GM12878 (cell line): ENCODE measurements at regions not wholly inside any gene's neighbourhood (a gene's known extent, or its start where the extent isn't known, plus 50 kb on each side); places are given as distances from the start of the nearest gene placed in this dataset.

Experiments
- ATAC-seq: fragments of 200-7000 bp; cut with Tn5 transposase; 3 replicates; pipeline ENCODE4 v1.9.1; 2020; ENCODE audit warnings: mild to moderate bottlenecking, moderate library complexity
- BruUV-seq: library from RNA; stranded (reverse); fragments of 400-500 nt; replicated peaks from 2 replicates; lab custom pipeline; 2021; lab: Mats Ljungman, UMichigan
- CTCF ChIA-PET: fragments of 300-600 bp; sonication (Branson Sonifier 250); formaldehyde crosslinking; extraction: SDS; loops from one replicate; lab custom pipeline; 2021; ENCODE audit warnings: inconsistent platforms; lab: Yijun Ruan, JAX
- POLR2A ChIA-PET: fragments of 350-600 bp; formaldehyde crosslinking; extraction: SDS; loops from one replicate; lab custom pipeline; 2021; ENCODE audit warnings: inconsistent platforms; lab: Charles Lee
- RAD21 ChIA-PET: fragments of 300-600 bp; sonication (Branson Sonifier 250); formaldehyde crosslinking; loops from one replicate; lab custom pipeline; 2023; ENCODE audit warnings: antibody characterized with exemption; ENCODE audit not compliant: unreplicated experiment; lab: Charles Lee
- SMC1A ChIA-PET: fragments of 300-600 bp; sonication (Branson Sonifier 250); formaldehyde crosslinking; loops from one replicate; lab custom pipeline; 2023; ENCODE audit not compliant: unreplicated experiment, uncharacterized antibody; lab: Charles Lee
- DNase-seq: peaks from one replicate; pipeline ENCODE4 v3.0.0-alpha.2; 2011; ENCODE audit warnings: low read depth, low spot score
- FAIRE-seq: peaks from 3 replicates; lab custom pipeline; 2011; peaks lifted over from hg19 to GRCh38; lab: Jason Lieb, UNC
- H2AFZ ChIP-seq: 2 replicates; pipeline ENCODE4 v1.6.0; 2011; ENCODE audit warnings: low read depth, low read length, control low read depth; ENCODE audit not compliant: control insufficient read depth
- H3K27ac ChIP-seq: 2 replicates; pipeline ENCODE4 v1.5.1; 2011; ENCODE audit warnings: control low read depth; ENCODE audit not compliant: control insufficient read depth, insufficient read depth
- H3K27me3 ChIP-seq, 2 experiments: replicated peaks in 1 of 2; 2 replicates each; pipeline versions ENCODE4 v1.6.0 to v1.6.1; 2011; ENCODE audit warnings: low read length in 1 of 2; ENCODE audit not compliant: control insufficient read depth in 2 of 2, insufficient read depth in 2 of 2
- H3K36me3 ChIP-seq, 2 experiments: 2 replicates each; pipeline ENCODE4 v1.5.1; 2011; ENCODE audit warnings: low read length in 1 of 2; ENCODE audit not compliant: control insufficient read depth in 2 of 2, insufficient read depth in 2 of 2
- H3K4me1 ChIP-seq: 2 replicates; pipeline ENCODE4 v1.6.1; 2011; ENCODE audit warnings: mild to moderate bottlenecking, low read length, moderate library complexity, mixed read lengths; ENCODE audit not compliant: control insufficient read depth, insufficient read depth
- H3K4me2 ChIP-seq: 2 replicates; pipeline ENCODE4 v1.6.0; 2011; ENCODE audit warnings: control low read depth; ENCODE audit not compliant: control insufficient read depth, insufficient read depth
- H3K4me3 ChIP-seq: fragments of 200-600 bp; sonication (generic); 2 replicates; pipeline ENCODE4 v1.5.1; 2016
- H3K79me2 ChIP-seq: 2 replicates; pipeline ENCODE4 v1.6.0; 2011; ENCODE audit warnings: low read length; ENCODE audit not compliant: control insufficient read depth, insufficient read depth
- H3K9ac ChIP-seq: 2 replicates; pipeline ENCODE4 v1.8.0; 2011; ENCODE audit warnings: low read length, control low read depth, mixed read lengths; ENCODE audit not compliant: control insufficient read depth, insufficient read depth
- H3K9me3 ChIP-seq: replicated peaks from 3 replicates; pipeline ENCODE4 v1.5.1; 2011; ENCODE audit warnings: mild to moderate bottlenecking, low read length; ENCODE audit not compliant: control insufficient read depth, insufficient read depth
- H4K20me1 ChIP-seq: 2 replicates; pipeline ENCODE4 v1.6.0; 2011; ENCODE audit not compliant: control insufficient read depth, insufficient read depth
- CEBPZ ChIP-seq: fragments of 150-350 bp; IDR thresholded peaks from 2 replicates; pipeline ENCODE4 v1.6.1; 2016; ENCODE audit warnings: low read depth, low read length
- CHD4 ChIP-seq: fragments of 200-600 bp; sonication (generic); IDR thresholded peaks from 2 replicates; pipeline ENCODE4 v1.6.1; 2016; ENCODE audit warnings: mild to moderate bottlenecking
- IRF4 ChIP-seq: IDR thresholded peaks from 2 replicates; pipeline ENCODE4 v1.6.1; 2011; ENCODE audit warnings: low read depth, low read length
- NFYB ChIP-seq: IDR thresholded peaks from 2 replicates; pipeline ENCODE4 v1.6.1; 2011; ENCODE audit warnings: low read depth, mild to moderate bottlenecking, low read length, improper control_type of control experiment, moderate library complexity; ENCODE audit not compliant: insufficient read depth
- NR2F1 ChIP-seq: fragments of 450-650 bp; conservative IDR thresholded peaks from 2 replicates; pipeline ENCODE4 v1.6.1; 2017; ENCODE audit warnings: mild to moderate bottlenecking
- PAX8 ChIP-seq: fragments of 450-650 bp; IDR thresholded peaks from 2 replicates; pipeline ENCODE4 v1.6.1; 2017; ENCODE audit warnings: mild to moderate bottlenecking, moderate library complexity
- YBX1 ChIP-seq: fragments of 450-650 bp; IDR thresholded peaks from 2 replicates; pipeline ENCODE4 v1.6.1; 2016; ENCODE audit warnings: antibody characterized with exemption
- WGBS: methylation state at CpG from one replicate; pipeline ENCODE4 v1.1.6; 2016; ENCODE audit warnings: low lambda C conversion rate; ENCODE audit not compliant: insufficient replicate concordance, insufficient coverage; ENCODE audit errors: missing lambda C conversion rate; 5-methylcytosine and 5-hydroxymethylcytosine counted together
- in situ Hi-C: fragments of 300-500 bp; cut with MboI; formaldehyde crosslinking; loops from 9 replicates; pipeline ENCODE4 v1.14.3; 2018; ENCODE audit warnings: mixed read lengths
- intact Hi-C: fragments of 100-400 bp; cut with micrococcal nuclease; formaldehyde crosslinking; loops from one replicate; pipeline ENCODE4 v1.14.2; 2022; ENCODE audit not compliant: unreplicated experiment

- TF ChIP-seq CEBPZ = no peak
- TF ChIP-seq IRF4 = no peak
- TF ChIP-seq YBX1 = no peak
- no peak for TF ChIP-seq NR2F1
- TF ChIP-seq CHD4 = no peak
- TF ChIP-seq, all 136 proteins: peak for 0
Measured at GRCh38 chr7:25619381-25619780, 391.1 kb upstream of the NPVF start (continued).

GRCh38 chr7:25619963-25620799, 391.9 kb upstream of the NPVF start:
- H3K9me3 ChIP-seq = no peaks in the 10 kb centered on the region
- H3K36me3 ChIP-seq = no peaks in the 10 kb centered on the region
- H4K20me1 ChIP-seq = no peaks in the 10 kb centered on the region
- in situ Hi-C loops = no loop called here
- FAIRE-seq = no peak
- H3K27me3 ChIP-seq = no peaks in the 10 kb centered on the region; a peak in 1 of 4 replicates
- no peak for ATAC-seq
- no peak overlapping the region for H2AFZ ChIP-seq
- ChIA-PET POLR2A (no interaction called here), SMC1A (no interaction called here), RAD21 (no interaction called here), CTCF (no interaction called here)
- no peak overlapping the region for H3K4me2 ChIP-seq
- BruUV-seq = no TSS peak
- H3K4me3 ChIP-seq = no peak overlapping the region
- H3K27ac ChIP-seq = no peak overlapping the region
- H3K4me1 ChIP-seq = no peaks in the 10 kb centered on the region
- no peak overlapping the region for H3K9ac ChIP-seq
- intact Hi-C loops = no loop called here
- no peaks in the 10 kb centered on the region for H3K79me2 ChIP-seq
- 32% methylated on average over 8 of the region's 8 CpGs for WGBS
- no peak for DNase-seq
- no peak for TF ChIP-seq IRF4
- TF ChIP-seq PAX8 = no peak
- 0 out of 2 replicates have a peak, but pooled peaks have one; percentile 9 for TF ChIP-seq NFYB
